Neural cell (in vitro differentiated cells): ENCODE measurements at regions not wholly inside any gene's neighbourhood (a gene's known extent, or its start where the extent isn't known, plus 50 kb on each side); places are given as distances from the start of the nearest gene placed in this dataset.

Source experiments
- CTCF ChIP-seq: fragments of 450-650 bp; IDR thresholded peaks from 2 replicates; pipeline ENCODE4 v1.5.1; 2014; ENCODE audit warnings: antibody characterized with exemption, mild to moderate bottlenecking, moderate library complexity; ENCODE audit not compliant: poor library complexity, severe bottlenecking
- EP300 ChIP-seq: fragments of 450-650 bp; conservative IDR thresholded peaks from 2 replicates; pipeline ENCODE4 v1.6.1; 2014; ENCODE audit warnings: antibody characterized with exemption, mild to moderate bottlenecking, moderate library complexity; ENCODE audit not compliant: poor library complexity, severe bottlenecking
- EZH2 ChIP-seq: fragments of 200-600, 300-800 bp; shearing (Covaris generic), sonication (generic); IDR thresholded peaks from 2 replicates; pipeline ENCODE4 v1.6.1; 2014; ENCODE audit warnings: antibody characterized with exemption, low read length, borderline replicate concordance, mild to moderate bottlenecking; ENCODE audit not compliant: insufficient read depth, poor library complexity, severe bottlenecking
- MXI1 ChIP-seq: fragments of 450-650 bp; conservative IDR thresholded peaks from 2 replicates; pipeline ENCODE4 v1.6.1; 2014; ENCODE audit warnings: antibody characterized with exemption, mild to moderate bottlenecking; ENCODE audit not compliant: poor library complexity, severe bottlenecking
- POLR2AphosphoS5 ChIP-seq: IDR thresholded peaks from 2 replicates; pipeline ENCODE4 v1.6.1; 2012
- REST ChIP-seq: IDR thresholded peaks from 2 replicates; pipeline ENCODE4 v1.6.1; 2012; ENCODE audit warnings: borderline replicate concordance
- SMC3 ChIP-seq: fragments of 450-650 bp; conservative IDR thresholded peaks from 2 replicates; pipeline ENCODE4 v1.6.1; 2014; ENCODE audit warnings: antibody characterized with exemption, mild to moderate bottlenecking, moderate library complexity; ENCODE audit not compliant: poor library complexity
- TAF1 ChIP-seq: IDR thresholded peaks from 2 replicates; pipeline ENCODE4 v1.6.1; 2012; ENCODE audit warnings: low read depth

DNA sequence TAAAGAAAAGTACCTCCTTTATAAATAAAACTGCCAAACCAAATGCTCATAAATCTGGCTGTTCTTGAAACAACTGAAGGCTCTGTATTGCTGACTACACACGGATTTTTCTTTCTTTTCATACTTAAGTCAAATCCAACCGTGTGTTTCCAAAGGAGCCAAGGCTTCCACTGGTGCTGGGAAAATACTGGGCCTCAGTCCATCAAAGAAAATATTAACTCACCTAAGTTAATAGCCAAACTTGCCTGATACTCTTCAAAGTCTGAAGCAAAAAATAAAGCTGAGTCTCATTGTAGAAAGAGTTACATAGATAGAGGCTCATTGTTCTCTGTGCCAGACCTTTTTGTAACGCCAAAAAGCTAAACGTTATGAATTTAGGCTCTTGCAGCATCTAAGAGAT, 350.4 kb upstream of the CDH9 start:
- TF ChIP-seq CTCF (no peak), POLR2AphosphoS5 (no peak), SMC3 (no peak), REST (no peak), EZH2 (no peak), MXI1 (no peak), EP300 (no peak), TAF1 (no peak)
